ENCODE measurements at regions not wholly inside any gene's neighbourhood (a gene's known extent, or its start where the extent isn't known, plus 50 kb on each side); places are given as distances from the start of the nearest gene placed in this dataset.

DNA sequence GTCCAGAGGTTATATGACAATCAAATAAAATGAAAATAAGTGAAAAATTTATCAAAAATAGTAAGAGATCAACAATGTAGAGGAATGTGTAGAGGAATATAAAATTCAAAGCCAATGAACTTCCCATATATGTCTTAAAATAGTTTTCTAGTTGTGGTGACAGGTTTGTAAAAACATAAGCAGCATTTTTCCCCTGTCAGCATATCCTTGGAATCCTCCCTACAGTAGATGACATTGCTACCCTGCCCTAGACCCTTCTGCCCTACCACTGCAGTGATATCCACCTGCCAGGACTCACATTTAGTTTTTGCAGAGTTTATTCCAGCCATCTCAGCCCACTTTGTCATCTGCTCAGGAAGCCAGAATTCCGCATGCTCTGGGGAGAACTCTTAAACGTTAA lies 842.0 kb downstream of the RPS29 start:
- no peak for TF ChIP-seq YY1 (IDR thresholded peaks at IDR 0.05; ENCODE audit: insufficient read depth, insufficient read length)
- TF ChIP-seq ZNF274 (IDR thresholded peaks at IDR 0.05; ENCODE audit: low read depth, low read length) = no peak
